Upper lobe of left lung (tissue), 4 donors: ENCODE measurements at regions not wholly inside any gene's neighbourhood (a gene's known extent, or its start where the extent isn't known, plus 50 kb on each side); places are given as distances from the start of the nearest gene placed in this dataset.

Experiments used
- POLR2AphosphoS5 ChIP-seq, 2 donors: sonication (generic); formaldehyde crosslinking; IDR thresholded peaks; one replicate each; pipeline ENCODE4 v1.5.1; 2017; ENCODE audit warnings: antibody characterized with exemption in 2 of 2
- TF ChIP-seq, protein P1 (sequence below), 6 experiments: fragments of 450-650 bp in 4 of 6; fragments of 200-600 bp in 2 of 6; sonication (generic) in 2 of 6; IDR thresholded peaks; one replicate each; pipeline ENCODE4 v1.5.1; 2016 to 2019; ENCODE audit warnings: antibody characterized with exemption in 6 of 6

- TF ChIP-seq, protein P1, sequence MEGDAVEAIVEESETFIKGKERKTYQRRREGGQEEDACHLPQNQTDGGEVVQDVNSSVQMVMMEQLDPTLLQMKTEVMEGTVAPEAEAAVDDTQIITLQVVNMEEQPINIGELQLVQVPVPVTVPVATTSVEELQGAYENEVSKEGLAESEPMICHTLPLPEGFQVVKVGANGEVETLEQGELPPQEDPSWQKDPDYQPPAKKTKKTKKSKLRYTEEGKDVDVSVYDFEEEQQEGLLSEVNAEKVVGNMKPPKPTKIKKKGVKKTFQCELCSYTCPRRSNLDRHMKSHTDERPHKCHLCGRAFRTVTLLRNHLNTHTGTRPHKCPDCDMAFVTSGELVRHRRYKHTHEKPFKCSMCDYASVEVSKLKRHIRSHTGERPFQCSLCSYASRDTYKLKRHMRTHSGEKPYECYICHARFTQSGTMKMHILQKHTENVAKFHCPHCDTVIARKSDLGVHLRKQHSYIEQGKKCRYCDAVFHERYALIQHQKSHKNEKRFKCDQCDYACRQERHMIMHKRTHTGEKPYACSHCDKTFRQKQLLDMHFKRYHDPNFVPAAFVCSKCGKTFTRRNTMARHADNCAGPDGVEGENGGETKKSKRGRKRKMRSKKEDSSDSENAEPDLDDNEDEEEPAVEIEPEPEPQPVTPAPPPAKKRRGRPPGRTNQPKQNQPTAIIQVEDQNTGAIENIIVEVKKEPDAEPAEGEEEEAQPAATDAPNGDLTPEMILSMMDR (IDR thresholded peaks at IDR 0.05), result no peak
- no peak for TF ChIP-seq POLR2AphosphoS5 (IDR thresholded peaks at IDR 0.05)
Observed at GRCh38 chr5:145588113-145588512, 247.0 kb downstream of the PRELID2 start.
